ENCODE measurements at regions not wholly inside any gene's neighbourhood (a gene's known extent, or its start where the extent isn't known, plus 50 kb on each side); places are given as distances from the start of the nearest gene placed in this dataset.

- TF ChIP-seq POLR2A (IDR thresholded peaks at IDR 0.05): no peak
- TF ChIP-seq, protein P1, sequence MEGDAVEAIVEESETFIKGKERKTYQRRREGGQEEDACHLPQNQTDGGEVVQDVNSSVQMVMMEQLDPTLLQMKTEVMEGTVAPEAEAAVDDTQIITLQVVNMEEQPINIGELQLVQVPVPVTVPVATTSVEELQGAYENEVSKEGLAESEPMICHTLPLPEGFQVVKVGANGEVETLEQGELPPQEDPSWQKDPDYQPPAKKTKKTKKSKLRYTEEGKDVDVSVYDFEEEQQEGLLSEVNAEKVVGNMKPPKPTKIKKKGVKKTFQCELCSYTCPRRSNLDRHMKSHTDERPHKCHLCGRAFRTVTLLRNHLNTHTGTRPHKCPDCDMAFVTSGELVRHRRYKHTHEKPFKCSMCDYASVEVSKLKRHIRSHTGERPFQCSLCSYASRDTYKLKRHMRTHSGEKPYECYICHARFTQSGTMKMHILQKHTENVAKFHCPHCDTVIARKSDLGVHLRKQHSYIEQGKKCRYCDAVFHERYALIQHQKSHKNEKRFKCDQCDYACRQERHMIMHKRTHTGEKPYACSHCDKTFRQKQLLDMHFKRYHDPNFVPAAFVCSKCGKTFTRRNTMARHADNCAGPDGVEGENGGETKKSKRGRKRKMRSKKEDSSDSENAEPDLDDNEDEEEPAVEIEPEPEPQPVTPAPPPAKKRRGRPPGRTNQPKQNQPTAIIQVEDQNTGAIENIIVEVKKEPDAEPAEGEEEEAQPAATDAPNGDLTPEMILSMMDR (IDR thresholded peaks at IDR 0.05): no peak
- H3K9me3 ChIP-seq: no peaks in the 10 kb centered on the region
- DNase-seq (no peak), ATAC-seq (no peak)
- H3K27ac ChIP-seq: no peak overlapping the region
- H3K36me3 ChIP-seq (replicated peaks in 1 of 2; ENCODE audit: insufficient read depth in 1 of 2, low read depth in 2 of 2): no peaks in the 10 kb centered on the region
- H3K27me3 ChIP-seq: no peaks in the 10 kb centered on the region
- H3K4me1 ChIP-seq: no peaks in the 10 kb centered on the region
- intact Hi-C loops (cut with DNase I): no loop called here
- H3K4me3 ChIP-seq: no peak overlapping the region
Observed at GRCh38 chrX:42462917-42463316, 315.0 kb downstream of the PPP1R2C start.

DNA sequence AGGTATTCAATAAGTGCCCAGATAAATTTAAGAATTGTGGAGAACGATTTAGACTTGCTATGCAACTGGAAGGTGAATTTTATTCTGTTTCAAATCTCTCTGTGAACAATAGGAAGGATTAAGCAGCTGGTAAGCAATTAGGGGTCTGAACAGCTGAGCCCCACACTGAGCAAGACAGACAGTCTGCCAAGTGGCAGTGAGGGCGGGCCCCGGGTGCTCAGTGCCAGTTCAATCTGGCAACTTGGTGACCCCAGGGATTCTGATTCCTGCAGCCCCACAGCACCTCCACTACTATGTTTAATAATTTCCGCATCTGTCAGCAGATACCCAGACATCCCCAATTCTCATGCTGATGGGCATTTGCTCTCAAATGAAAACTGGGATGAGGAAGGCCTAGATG, 317.3 kb downstream of the PPP1R2C start:
- no peak for TF ChIP-seq POLR2A (IDR thresholded peaks at IDR 0.05)
- TF ChIP-seq, protein P1 (IDR thresholded peaks at IDR 0.05): no peak
- Histone ChIP-seq H3K27ac (no peak overlapping the region), H3K4me3 (no peak overlapping the region), H3K27me3 (no peaks in the 10 kb centered on the region), H3K36me3 (replicated peaks in 1 of 2; ENCODE audit: insufficient read depth in 1 of 2, low read depth in 2 of 2) (no peaks in the 10 kb centered on the region), H3K9me3 (no peaks in the 10 kb centered on the region), H3K4me1 (no peaks in the 10 kb centered on the region)
- ATAC-seq (no peak), DNase-seq (no peak)
- intact Hi-C loops (cut with DNase I): no loop called here
- 83 to 89% methylated on average over 3 to 4 of the region's 4 CpGs for WGBS, 2 donors

DNA sequence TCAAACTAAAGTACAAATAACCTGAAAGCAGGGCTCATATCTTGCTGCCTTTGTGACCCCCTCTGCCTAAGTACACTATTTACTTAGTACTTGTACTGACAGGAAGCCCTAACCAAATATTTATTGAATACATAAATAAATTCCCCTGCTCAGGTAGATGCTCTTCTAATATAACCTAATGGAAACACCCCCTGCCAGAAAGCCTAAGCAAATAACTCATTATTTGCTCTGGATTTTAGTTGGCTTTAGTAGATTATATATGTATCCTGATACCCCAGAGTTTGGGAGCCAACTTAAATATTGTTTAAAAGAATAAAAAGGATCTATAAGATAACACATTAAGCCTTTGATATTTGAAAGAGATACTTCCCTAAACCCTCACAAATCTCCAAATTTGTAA, 318.2 kb downstream of the PPP1R2C start:
- Histone ChIP-seq H3K36me3 (replicated peaks in 1 of 2; ENCODE audit: insufficient read depth in 1 of 2, low read depth in 2 of 2) (no peaks in the 10 kb centered on the region), H3K4me3 (no peak overlapping the region), H3K9me3 (no peaks in the 10 kb centered on the region), H3K27me3 (no peaks in the 10 kb centered on the region), H3K27ac (no peak overlapping the region), H3K4me1 (no peaks in the 10 kb centered on the region)
- intact Hi-C loops (cut with DNase I): loop anchor here (10.0 kb wide), 1 partner anchor 65 kb away; no protein-coding TSS in a partner anchor
- DNase-seq (no peak), ATAC-seq (no peak)
- TF ChIP-seq, protein P1 (IDR thresholded peaks at IDR 0.05): no peak
- no peak for TF ChIP-seq POLR2A (IDR thresholded peaks at IDR 0.05)

- DNase-seq (no peak), ATAC-seq (no peak)
- Histone ChIP-seq H3K9me3 (no peaks in the 10 kb centered on the region), H3K4me1 (no peaks in the 10 kb centered on the region), H3K4me3 (no peak overlapping the region), H3K27me3 (no peaks in the 10 kb centered on the region), H3K36me3 (replicated peaks in 1 of 2; ENCODE audit: insufficient read depth in 1 of 2, low read depth in 2 of 2) (no peaks in the 10 kb centered on the region), H3K27ac (no peak overlapping the region)
- intact Hi-C loops (cut with DNase I): loop anchor here (10.0 kb wide), 1 partner anchor 61 kb away; no protein-coding TSS in a partner anchor
- no peak for TF ChIP-seq POLR2A (IDR thresholded peaks at IDR 0.05)
- TF ChIP-seq, protein P1 (IDR thresholded peaks at IDR 0.05): no peak
- WGBS, 2 donors: 69 to 78% methylated on average over 8 to 9 of the region's 9 CpGs
Observed at GRCh38 chrX:42456176-42456700, 321.7 kb downstream of the PPP1R2C start.

DNA sequence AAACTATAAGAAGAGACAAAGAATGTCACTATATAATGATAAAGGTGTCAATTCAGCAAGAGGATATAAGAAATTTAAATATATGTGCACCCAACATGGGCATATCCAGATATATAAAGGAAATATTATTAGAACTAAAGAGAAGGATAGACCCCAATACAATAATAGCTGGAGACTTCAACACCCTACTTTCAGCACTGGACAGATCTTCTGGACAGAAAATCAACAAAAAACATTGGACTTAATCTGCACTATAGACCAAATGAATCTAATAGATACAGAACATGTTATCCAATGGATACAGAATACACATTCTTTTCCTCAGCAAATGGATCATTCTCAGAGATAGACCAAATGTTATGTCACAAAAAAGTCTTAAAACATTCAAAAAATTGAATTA, 327.7 kb downstream of the PPP1R2C start:
- H3K36me3 ChIP-seq (replicated peaks in 1 of 2; ENCODE audit: insufficient read depth in 1 of 2, low read depth in 2 of 2): no peaks in the 10 kb centered on the region
- no peak overlapping the region for H3K27ac ChIP-seq

More for the DNA sequence above, 327.7 kb downstream of the PPP1R2C start:
- no peaks in the 10 kb centered on the region for H3K27me3 ChIP-seq
- no peak overlapping the region for H3K4me3 ChIP-seq
- TF ChIP-seq POLR2A (IDR thresholded peaks at IDR 0.05): no peak
- TF ChIP-seq, protein P1 (IDR thresholded peaks at IDR 0.05): no peak
- no peaks in the 10 kb centered on the region for H3K4me1 ChIP-seq
- ATAC-seq: no peak
- intact Hi-C loops (cut with DNase I): loop anchor here (10.0 kb wide), 1 partner anchor 55 kb away; no protein-coding TSS in a partner anchor
- no peak for DNase-seq
- no peaks in the 10 kb centered on the region for H3K9me3 ChIP-seq

Data from body of pancreas (tissue), 4 donors.